ENCODE measurements at regions not wholly inside any gene's neighbourhood (a gene's known extent, or its start where the extent isn't known, plus 50 kb on each side); places are given as distances from the start of the nearest gene placed in this dataset.

GRCh38 chr2:180743401-180743800, 237.0 kb upstream of the UBE2E3 start:
- H4K20me1 ChIP-seq (ENCODE audit: insufficient read depth), result no peaks in the 10 kb centered on the region
- TF ChIP-seq RAD21 (conservative IDR thresholded peaks at IDR 0.05), result no peak
- no peak for TF ChIP-seq TAF1 (IDR thresholded peaks at IDR 0.05; ENCODE audit: low read depth)
- TF ChIP-seq MXI1 (conservative IDR thresholded peaks at IDR 0.05; ENCODE audit: poor library complexity, severe bottlenecking), result no peak
- TF ChIP-seq, protein P1, sequence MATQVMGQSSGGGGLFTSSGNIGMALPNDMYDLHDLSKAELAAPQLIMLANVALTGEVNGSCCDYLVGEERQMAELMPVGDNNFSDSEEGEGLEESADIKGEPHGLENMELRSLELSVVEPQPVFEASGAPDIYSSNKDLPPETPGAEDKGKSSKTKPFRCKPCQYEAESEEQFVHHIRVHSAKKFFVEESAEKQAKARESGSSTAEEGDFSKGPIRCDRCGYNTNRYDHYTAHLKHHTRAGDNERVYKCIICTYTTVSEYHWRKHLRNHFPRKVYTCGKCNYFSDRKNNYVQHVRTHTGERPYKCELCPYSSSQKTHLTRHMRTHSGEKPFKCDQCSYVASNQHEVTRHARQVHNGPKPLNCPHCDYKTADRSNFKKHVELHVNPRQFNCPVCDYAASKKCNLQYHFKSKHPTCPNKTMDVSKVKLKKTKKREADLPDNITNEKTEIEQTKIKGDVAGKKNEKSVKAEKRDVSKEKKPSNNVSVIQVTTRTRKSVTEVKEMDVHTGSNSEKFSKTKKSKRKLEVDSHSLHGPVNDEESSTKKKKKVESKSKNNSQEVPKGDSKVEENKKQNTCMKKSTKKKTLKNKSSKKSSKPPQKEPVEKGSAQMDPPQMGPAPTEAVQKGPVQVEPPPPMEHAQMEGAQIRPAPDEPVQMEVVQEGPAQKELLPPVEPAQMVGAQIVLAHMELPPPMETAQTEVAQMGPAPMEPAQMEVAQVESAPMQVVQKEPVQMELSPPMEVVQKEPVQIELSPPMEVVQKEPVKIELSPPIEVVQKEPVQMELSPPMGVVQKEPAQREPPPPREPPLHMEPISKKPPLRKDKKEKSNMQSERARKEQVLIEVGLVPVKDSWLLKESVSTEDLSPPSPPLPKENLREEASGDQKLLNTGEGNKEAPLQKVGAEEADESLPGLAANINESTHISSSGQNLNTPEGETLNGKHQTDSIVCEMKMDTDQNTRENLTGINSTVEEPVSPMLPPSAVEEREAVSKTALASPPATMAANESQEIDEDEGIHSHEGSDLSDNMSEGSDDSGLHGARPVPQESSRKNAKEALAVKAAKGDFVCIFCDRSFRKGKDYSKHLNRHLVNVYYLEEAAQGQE (IDR thresholded peaks at IDR 0.05; ENCODE audit: borderline replicate concordance), result no peak
- no peak for TF ChIP-seq POLR2AphosphoS5 (IDR thresholded peaks at IDR 0.05)
- TF ChIP-seq EZH2 (IDR thresholded peaks at IDR 0.05; ENCODE audit: borderline replicate concordance, insufficient read depth, low read length, poor library complexity, severe bottlenecking), result no peak
- TF ChIP-seq SMC3 (conservative IDR thresholded peaks at IDR 0.05; ENCODE audit: poor library complexity), result no peak
- TF ChIP-seq EP300 (conservative IDR thresholded peaks at IDR 0.05; ENCODE audit: poor library complexity, severe bottlenecking), result no peak
- TF ChIP-seq, protein P2, sequence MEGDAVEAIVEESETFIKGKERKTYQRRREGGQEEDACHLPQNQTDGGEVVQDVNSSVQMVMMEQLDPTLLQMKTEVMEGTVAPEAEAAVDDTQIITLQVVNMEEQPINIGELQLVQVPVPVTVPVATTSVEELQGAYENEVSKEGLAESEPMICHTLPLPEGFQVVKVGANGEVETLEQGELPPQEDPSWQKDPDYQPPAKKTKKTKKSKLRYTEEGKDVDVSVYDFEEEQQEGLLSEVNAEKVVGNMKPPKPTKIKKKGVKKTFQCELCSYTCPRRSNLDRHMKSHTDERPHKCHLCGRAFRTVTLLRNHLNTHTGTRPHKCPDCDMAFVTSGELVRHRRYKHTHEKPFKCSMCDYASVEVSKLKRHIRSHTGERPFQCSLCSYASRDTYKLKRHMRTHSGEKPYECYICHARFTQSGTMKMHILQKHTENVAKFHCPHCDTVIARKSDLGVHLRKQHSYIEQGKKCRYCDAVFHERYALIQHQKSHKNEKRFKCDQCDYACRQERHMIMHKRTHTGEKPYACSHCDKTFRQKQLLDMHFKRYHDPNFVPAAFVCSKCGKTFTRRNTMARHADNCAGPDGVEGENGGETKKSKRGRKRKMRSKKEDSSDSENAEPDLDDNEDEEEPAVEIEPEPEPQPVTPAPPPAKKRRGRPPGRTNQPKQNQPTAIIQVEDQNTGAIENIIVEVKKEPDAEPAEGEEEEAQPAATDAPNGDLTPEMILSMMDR (IDR thresholded peaks at IDR 0.05; ENCODE audit: poor library complexity, severe bottlenecking), result no peak
- no peak overlapping the region for H3K9ac ChIP-seq (ENCODE audit: low read length)
- H3K27me3 ChIP-seq (ENCODE audit: insufficient read depth, low read depth, low read length), result no peaks in the 10 kb centered on the region
- no peak overlapping the region for H3K4me3 ChIP-seq (ENCODE audit: low read length)
- no peaks in the 10 kb centered on the region for H3K9me3 ChIP-seq (ENCODE audit: low read length)
- no peaks in the 10 kb centered on the region for H3K9me2 ChIP-seq (ENCODE audit: insufficient read depth, low read length)
- H3K27ac ChIP-seq (ENCODE audit: low read length), result no peak overlapping the region
- H3F3A ChIP-seq (ENCODE audit: insufficient read depth, low read length, poor library complexity, severe bottlenecking), result no peaks in the 10 kb centered on the region
- no peak overlapping the region for H2AFZ ChIP-seq (ENCODE audit: low read depth, low read length)
- H3K36me3 ChIP-seq (ENCODE audit: insufficient read depth, low read length), result no peaks in the 10 kb centered on the region
- no peak overlapping the region for H3K4me2 ChIP-seq (ENCODE audit: low read length)
- H3K79me2 ChIP-seq (replicated peaks; ENCODE audit: insufficient read depth, low read length), result no peaks in the 10 kb centered on the region

DNA sequence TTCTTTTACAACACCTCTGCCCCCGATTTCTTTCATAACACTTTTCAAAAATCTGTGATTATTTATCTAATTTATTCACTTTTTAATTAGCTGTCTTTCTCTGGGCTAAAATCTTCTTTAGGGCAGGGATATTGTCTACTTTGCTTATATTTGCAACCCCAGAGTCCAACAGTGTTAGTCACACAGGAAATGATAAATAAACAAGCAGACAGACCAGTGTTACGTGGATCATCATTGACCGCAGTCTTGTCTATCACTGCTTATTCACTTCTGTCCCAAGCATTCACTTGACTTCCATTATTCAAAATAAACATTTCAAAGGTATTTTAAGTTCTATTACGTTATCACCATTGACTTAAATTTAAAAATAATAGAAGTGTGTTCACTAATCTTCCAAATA, 237.6 kb upstream of the UBE2E3 start:
- H4K20me1 ChIP-seq (ENCODE audit: insufficient read depth), result no peaks in the 10 kb centered on the region
- no peak overlapping the region for H3K9ac ChIP-seq (ENCODE audit: low read length)
- no peaks in the 10 kb centered on the region for H3K9me2 ChIP-seq (ENCODE audit: insufficient read depth, low read length)
- H2AFZ ChIP-seq (ENCODE audit: low read depth, low read length), result no peak overlapping the region
- TF ChIP-seq MXI1 (conservative IDR thresholded peaks at IDR 0.05; ENCODE audit: poor library complexity, severe bottlenecking) (no peak), SMC3 (conservative IDR thresholded peaks at IDR 0.05; ENCODE audit: poor library complexity) (no peak), RAD21 (conservative IDR thresholded peaks at IDR 0.05) (no peak), POLR2AphosphoS5 (IDR thresholded peaks at IDR 0.05) (no peak), TAF1 (IDR thresholded peaks at IDR 0.05; ENCODE audit: low read depth) (no peak), EZH2 (IDR thresholded peaks at IDR 0.05; ENCODE audit: borderline replicate concordance, insufficient read depth, low read length, poor library complexity, severe bottlenecking) (no peak), EP300 (conservative IDR thresholded peaks at IDR 0.05; ENCODE audit: poor library complexity, severe bottlenecking) (no peak)
- TF ChIP-seq, protein P1 (IDR thresholded peaks at IDR 0.05; ENCODE audit: borderline replicate concordance), result no peak
- TF ChIP-seq, protein P2 (IDR thresholded peaks at IDR 0.05; ENCODE audit: poor library complexity, severe bottlenecking), result no peak
- H3K27me3 ChIP-seq (ENCODE audit: insufficient read depth, low read depth, low read length), result no peaks in the 10 kb centered on the region
- H3K79me2 ChIP-seq (replicated peaks; ENCODE audit: insufficient read depth, low read length), result no peaks in the 10 kb centered on the region
- H3K27ac ChIP-seq (ENCODE audit: low read length), result no peak overlapping the region
- no peak overlapping the region for H3K4me2 ChIP-seq (ENCODE audit: low read length)
- H3F3A ChIP-seq (ENCODE audit: insufficient read depth, low read length, poor library complexity, severe bottlenecking), result no peaks in the 10 kb centered on the region
- no peaks in the 10 kb centered on the region for H3K36me3 ChIP-seq (ENCODE audit: insufficient read depth, low read length)
- H3K9me3 ChIP-seq (ENCODE audit: low read length), result no peaks in the 10 kb centered on the region
- H3K4me3 ChIP-seq (ENCODE audit: low read length), result no peak overlapping the region

All from neural cell (in vitro differentiated cells).